ENCODE measurements at regions not wholly inside any gene's neighbourhood (a gene's known extent, or its start where the extent isn't known, plus 50 kb on each side); places are given as distances from the start of the nearest gene placed in this dataset.
A peak's percentile ranks its signal among the peaks of the same experiment; 100 is the strongest.

DNA sequence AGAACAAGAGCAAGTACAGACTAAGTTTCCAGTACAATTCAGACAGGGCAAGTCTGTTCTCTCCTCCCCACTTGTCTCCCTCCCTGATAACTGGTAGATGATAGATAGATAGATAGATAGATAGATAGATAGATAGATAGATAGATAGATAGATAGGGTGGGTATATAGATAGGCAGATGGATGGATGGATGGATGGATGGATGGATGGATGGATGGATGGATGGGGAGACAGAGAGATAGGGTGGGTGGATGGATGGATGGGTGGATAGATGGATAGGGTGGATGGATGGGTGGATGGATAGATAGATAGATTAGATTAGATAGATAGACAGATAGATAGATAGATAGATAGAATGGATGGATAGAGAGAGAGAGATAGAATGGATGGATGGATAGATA lies 152.8 kb upstream of the MKLN1 start:
- Histone ChIP-seq H3K4me1 (ENCODE audit: control insufficient read depth, insufficient read depth, low read length) (no peaks in the 10 kb centered on the region), H3K4me3 (ENCODE audit: low read depth, low read length) (no peak overlapping the region), H3K27me3 (ENCODE audit: control insufficient read depth, insufficient read depth, low read length) (no peaks in the 10 kb centered on the region), H3K27ac (ENCODE audit: low read depth, low read length) (no peak overlapping the region), H3K9me3 (ENCODE audit: control insufficient read depth, insufficient read depth, low read length) (no peaks in the 10 kb centered on the region), H3K36me3 (ENCODE audit: control insufficient read depth, insufficient read depth, low read length) (no peaks in the 10 kb centered on the region)
- no peak for DNase-seq (ENCODE audit: low read depth in 4 of 6, low spot score in 6 of 6)

DNA sequence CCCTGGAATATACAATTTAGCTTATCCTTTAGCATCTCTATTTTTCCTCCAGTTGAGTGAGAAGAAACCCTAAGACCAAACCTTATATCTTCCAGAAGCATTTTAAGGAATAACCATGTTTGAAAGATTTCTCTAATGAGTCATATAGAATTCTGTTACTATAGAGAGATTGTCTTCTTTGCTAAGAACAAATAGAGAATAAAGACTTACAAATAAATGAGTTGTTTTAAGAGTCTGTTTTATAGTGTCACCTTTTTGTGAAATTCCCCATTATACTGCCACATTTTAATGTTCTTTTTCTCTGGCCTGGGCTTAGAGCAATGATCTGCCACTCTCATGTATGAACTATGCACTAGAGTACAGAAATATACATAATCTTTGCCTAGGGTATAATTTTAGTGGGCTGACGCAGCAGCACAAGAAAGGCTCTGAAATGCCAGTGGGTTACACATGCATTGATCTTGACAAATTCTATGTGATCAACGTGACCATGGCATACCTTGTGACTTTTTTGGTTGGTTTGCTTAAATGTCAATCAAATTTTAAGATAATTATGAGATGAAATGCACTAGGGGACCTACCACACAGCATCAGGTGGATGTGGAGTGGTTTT lies 145.1 kb upstream of the MKLN1 start:
- WGBS (ENCODE audit: insufficient coverage), result 100% methylated on average over 1 of the region's 2 CpGs

DNA sequence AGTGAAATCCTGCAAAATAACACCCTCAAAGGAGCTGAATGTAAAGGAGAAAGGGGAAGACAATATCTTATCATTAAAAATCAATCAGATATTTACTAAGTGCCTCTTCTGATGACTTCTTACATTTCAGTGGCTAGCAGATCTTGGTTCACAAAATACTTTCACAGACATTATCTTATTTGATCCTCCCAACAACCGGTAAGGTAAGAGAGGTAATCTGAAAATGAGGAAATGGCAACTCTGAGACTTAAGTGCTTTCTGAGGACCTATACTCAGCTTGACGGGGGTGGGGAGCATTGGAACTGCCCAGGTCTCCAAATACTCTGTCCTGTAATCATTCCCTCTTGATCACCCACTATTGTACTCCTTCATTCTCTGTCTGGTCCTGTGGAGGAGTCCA lies 144.6 kb upstream of the MKLN1 start:
- no peaks in the 10 kb centered on the region for H3K4me1 ChIP-seq (ENCODE audit: control insufficient read depth, insufficient read depth, low read length)
- DNase-seq (ENCODE audit: low read depth in 4 of 6, low spot score in 6 of 6), result no peak
- no CpG with 5 or more reads among the region's 2 CpGs for WGBS (ENCODE audit: insufficient coverage)
- no peaks in the 10 kb centered on the region for H3K36me3 ChIP-seq (ENCODE audit: control insufficient read depth, insufficient read depth, low read length)
- no peak overlapping the region for H3K4me3 ChIP-seq (ENCODE audit: low read depth, low read length)
- no peak overlapping the region for H3K27ac ChIP-seq (ENCODE audit: low read depth, low read length)
- no peaks in the 10 kb centered on the region for H3K9me3 ChIP-seq (ENCODE audit: control insufficient read depth, insufficient read depth, low read length)
- no peaks in the 10 kb centered on the region for H3K27me3 ChIP-seq (ENCODE audit: control insufficient read depth, insufficient read depth, low read length)

More for the DNA sequence above, 145.1 kb upstream of the MKLN1 start:
- Histone ChIP-seq H3K4me1 (ENCODE audit: control insufficient read depth, insufficient read depth, low read length) (no peaks in the 10 kb centered on the region), H3K36me3 (ENCODE audit: control insufficient read depth, insufficient read depth, low read length) (no peaks in the 10 kb centered on the region), H3K27ac (ENCODE audit: low read depth, low read length) (no peak overlapping the region), H3K9me3 (ENCODE audit: control insufficient read depth, insufficient read depth, low read length) (no peaks in the 10 kb centered on the region), H3K4me3 (ENCODE audit: low read depth, low read length) (no peak overlapping the region), H3K27me3 (ENCODE audit: control insufficient read depth, insufficient read depth, low read length) (no peaks in the 10 kb centered on the region)
- peak in 1 of 6 donors; percentile 20 for DNase-seq (ENCODE audit: low read depth in 4 of 6, low spot score in 6 of 6)

DNA sequence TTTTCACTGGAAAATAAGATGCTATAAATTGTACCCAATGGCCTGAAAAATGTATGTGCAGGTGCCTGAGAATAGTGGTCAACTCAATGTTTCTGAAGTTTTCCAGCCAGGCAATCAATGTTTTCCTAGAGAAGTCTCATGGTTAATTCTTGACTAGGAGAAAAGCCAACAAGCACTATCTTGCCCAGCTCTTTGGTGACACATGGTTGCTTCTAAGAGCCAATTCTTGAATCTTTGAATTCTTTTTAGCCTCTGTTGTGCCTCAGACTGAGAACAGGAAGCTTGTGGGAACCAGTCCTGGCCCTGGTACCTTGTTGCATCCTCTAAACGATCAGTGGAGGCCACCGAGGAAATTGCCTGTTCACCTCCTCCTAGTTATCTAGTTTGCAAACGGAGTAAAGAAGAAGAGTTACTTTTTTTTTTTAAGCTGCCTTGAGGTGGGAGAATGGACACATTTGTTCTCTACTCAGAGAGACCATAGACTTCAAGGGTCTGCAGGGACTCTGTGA lies 144.0 kb upstream of the MKLN1 start:
- Histone ChIP-seq H3K36me3 (ENCODE audit: control insufficient read depth, insufficient read depth, low read length) (no peaks in the 10 kb centered on the region), H3K27ac (ENCODE audit: low read depth, low read length) (no peak overlapping the region), H3K9me3 (ENCODE audit: control insufficient read depth, insufficient read depth, low read length) (no peaks in the 10 kb centered on the region), H3K27me3 (ENCODE audit: control insufficient read depth, insufficient read depth, low read length) (no peaks in the 10 kb centered on the region), H3K4me3 (ENCODE audit: low read depth, low read length) (no peak overlapping the region), H3K4me1 (ENCODE audit: control insufficient read depth, insufficient read depth, low read length) (no peaks in the 10 kb centered on the region)
- DNase-seq (ENCODE audit: low read depth in 4 of 6, low spot score in 6 of 6), result no peak
- 62% methylated on average over 2 of the region's 3 CpGs for WGBS (ENCODE audit: insufficient coverage)

DNA sequence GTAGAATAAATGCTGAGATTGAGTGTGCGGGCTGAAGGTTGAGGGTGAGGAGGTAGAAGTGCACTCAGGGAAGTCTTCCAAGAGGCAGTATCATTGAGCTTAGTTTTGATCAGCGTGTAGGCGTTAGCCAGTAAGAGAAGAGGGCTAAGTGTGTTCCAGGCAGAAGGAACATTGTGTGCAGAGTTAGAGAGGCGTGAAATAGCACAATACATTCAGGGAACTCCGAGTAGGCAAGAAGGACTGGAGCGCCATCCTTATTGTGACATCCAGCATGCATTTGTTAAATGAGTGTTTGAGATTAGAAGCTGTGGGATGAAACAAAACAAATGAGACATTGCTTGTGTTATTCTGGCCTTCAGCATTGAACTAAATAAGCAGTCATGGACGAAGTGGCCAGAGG lies 140.9 kb upstream of the MKLN1 start:
- H3K4me3 ChIP-seq (ENCODE audit: low read depth, low read length), result no peak overlapping the region
- H3K9me3 ChIP-seq (ENCODE audit: control insufficient read depth, insufficient read depth, low read length), result no peaks in the 10 kb centered on the region
- WGBS (ENCODE audit: insufficient coverage), result 75% methylated on average over 7 of the region's 7 CpGs
- no peaks in the 10 kb centered on the region for H3K27me3 ChIP-seq (ENCODE audit: control insufficient read depth, insufficient read depth, low read length)
- H3K36me3 ChIP-seq (ENCODE audit: control insufficient read depth, insufficient read depth, low read length), result no peaks in the 10 kb centered on the region
- no peaks in the 10 kb centered on the region for H3K4me1 ChIP-seq (ENCODE audit: control insufficient read depth, insufficient read depth, low read length)
- DNase-seq (ENCODE audit: low read depth in 4 of 6, low spot score in 6 of 6), result no peak
- no peak overlapping the region for H3K27ac ChIP-seq (ENCODE audit: low read depth, low read length)

DNA sequence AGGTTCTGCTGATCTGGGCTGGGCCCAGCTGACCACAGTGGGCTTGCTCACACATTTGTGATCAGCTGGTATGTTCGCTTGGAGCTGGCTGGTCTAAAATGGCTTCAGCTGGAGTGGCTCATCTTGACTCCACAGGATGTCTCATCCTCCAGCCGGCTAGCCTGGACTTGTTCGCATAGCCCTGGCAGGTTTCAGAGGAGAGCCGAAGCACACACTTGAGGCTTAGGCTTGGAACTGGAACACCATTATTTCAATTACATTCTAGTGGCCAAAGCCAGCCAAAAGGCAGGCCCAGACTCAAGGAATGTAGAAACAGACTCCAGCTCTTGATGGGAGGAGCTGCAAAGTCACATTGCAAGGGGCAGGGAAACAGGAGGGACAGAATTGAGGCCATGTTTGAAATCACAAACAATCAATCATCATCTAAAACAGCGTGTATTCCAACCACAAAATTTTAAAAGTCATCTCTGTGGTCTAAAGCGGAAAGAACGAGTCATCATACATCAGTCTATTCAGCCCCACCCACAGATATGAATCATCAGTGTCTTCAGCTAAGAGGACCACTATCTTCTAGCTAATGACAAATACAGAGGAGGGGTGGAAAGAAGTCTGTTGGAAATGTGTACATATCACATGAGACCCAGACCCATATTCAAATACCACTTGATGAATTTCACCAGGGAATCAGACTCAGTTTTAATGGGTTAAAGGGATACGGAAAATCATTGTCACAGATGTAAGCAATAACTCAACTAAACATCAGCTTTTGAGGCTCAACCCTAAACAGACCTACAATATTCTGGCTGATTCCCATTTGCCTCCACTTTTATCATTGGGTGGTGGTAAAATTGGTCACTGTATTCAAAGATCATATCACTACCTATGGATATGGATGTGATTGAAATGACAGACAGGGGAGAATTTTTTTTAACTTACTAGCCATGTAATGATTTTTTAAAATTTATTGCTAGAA lies 139.0 kb upstream of the MKLN1 start:
- Histone ChIP-seq H3K27ac (ENCODE audit: low read depth, low read length) (no peak overlapping the region), H3K4me3 (ENCODE audit: low read depth, low read length) (no peak overlapping the region), H3K27me3 (ENCODE audit: control insufficient read depth, insufficient read depth, low read length) (no peaks in the 10 kb centered on the region), H3K9me3 (ENCODE audit: control insufficient read depth, insufficient read depth, low read length) (no peaks in the 10 kb centered on the region), H3K36me3 (ENCODE audit: control insufficient read depth, insufficient read depth, low read length) (no peaks in the 10 kb centered on the region), H3K4me1 (ENCODE audit: control insufficient read depth, insufficient read depth, low read length) (no peaks in the 10 kb centered on the region)
- 93% methylated on average over 3 of the region's 8 CpGs for WGBS (ENCODE audit: insufficient coverage)
- DNase-seq (ENCODE audit: low read depth in 4 of 6, low spot score in 6 of 6), result no peak

- Histone ChIP-seq H3K36me3 (ENCODE audit: control insufficient read depth, insufficient read depth, low read length) (no peaks in the 10 kb centered on the region), H3K27me3 (ENCODE audit: control insufficient read depth, insufficient read depth, low read length) (no peaks in the 10 kb centered on the region), H3K4me1 (ENCODE audit: control insufficient read depth, insufficient read depth, low read length) (no peaks in the 10 kb centered on the region), H3K4me3 (ENCODE audit: low read depth, low read length) (no peak overlapping the region), H3K9me3 (ENCODE audit: control insufficient read depth, insufficient read depth, low read length) (no peaks in the 10 kb centered on the region), H3K27ac (ENCODE audit: low read depth, low read length) (no peak overlapping the region)
- WGBS (ENCODE audit: insufficient coverage), result 83% methylated on average over 1 of the region's 5 CpGs
- no peak for DNase-seq (ENCODE audit: low read depth in 4 of 6, low spot score in 6 of 6)
Observed at GRCh38 chr7:131189488-131189887, 138.2 kb upstream of the MKLN1 start.

- no peak for DNase-seq (ENCODE audit: low read depth in 4 of 6, low spot score in 6 of 6)
- whole genome bisulfite sequencing (ENCODE audit: insufficient coverage), result no CpG with 5 or more reads among the region's 2 CpGs
- Histone ChIP-seq H3K4me1 (ENCODE audit: control insufficient read depth, insufficient read depth, low read length) (no peaks in the 10 kb centered on the region), H3K27me3 (ENCODE audit: control insufficient read depth, insufficient read depth, low read length) (no peaks in the 10 kb centered on the region), H3K27ac (ENCODE audit: low read depth, low read length) (no peak overlapping the region), H3K36me3 (ENCODE audit: control insufficient read depth, insufficient read depth, low read length) (no peaks in the 10 kb centered on the region), H3K9me3 (ENCODE audit: control insufficient read depth, insufficient read depth, low read length) (no peaks in the 10 kb centered on the region), H3K4me3 (ENCODE audit: low read depth, low read length) (no peak overlapping the region)
Observed at GRCh38 chr7:131190146-131190545, 137.5 kb upstream of the MKLN1 start.

DNA sequence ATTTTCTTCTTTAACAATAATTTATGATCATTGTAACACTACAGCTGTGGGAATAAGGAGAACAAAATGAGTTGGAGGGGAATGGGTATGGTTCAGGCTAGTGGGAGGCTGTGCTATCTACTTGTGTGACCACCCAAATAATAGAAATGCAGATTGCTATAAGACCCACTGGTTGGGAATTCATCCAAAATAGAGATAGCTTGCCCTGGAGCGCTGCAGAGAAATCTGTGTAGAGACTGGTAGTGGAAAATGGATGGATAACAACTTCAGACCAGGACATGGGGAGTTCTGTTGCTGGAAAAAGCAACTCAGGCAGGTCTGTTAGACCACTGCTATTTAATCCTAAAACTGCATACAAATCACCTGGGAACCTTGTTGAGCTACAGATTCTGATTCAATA lies 137.1 kb upstream of the MKLN1 start:
- Histone ChIP-seq H3K27ac (ENCODE audit: low read depth, low read length) (no peak overlapping the region), H3K9me3 (ENCODE audit: control insufficient read depth, insufficient read depth, low read length) (no peaks in the 10 kb centered on the region), H3K4me1 (ENCODE audit: control insufficient read depth, insufficient read depth, low read length) (no peaks in the 10 kb centered on the region), H3K27me3 (ENCODE audit: control insufficient read depth, insufficient read depth, low read length) (no peaks in the 10 kb centered on the region), H3K4me3 (ENCODE audit: low read depth, low read length) (no peak overlapping the region), H3K36me3 (ENCODE audit: control insufficient read depth, insufficient read depth, low read length) (no peaks in the 10 kb centered on the region)
- DNase-seq (ENCODE audit: low read depth in 4 of 6, low spot score in 6 of 6), result no peak
- WGBS (ENCODE audit: insufficient coverage), result 20% methylated on average over 1 of the region's 1 CpG

Data from spinal cord (tissue), 9 donors.